Heart left ventricle (tissue), 16 donors: ENCODE measurements at regions not wholly inside any gene's neighbourhood (a gene's known extent, or its start where the extent isn't known, plus 50 kb on each side); places are given as distances from the start of the nearest gene placed in this dataset.

Experiments used
- ATAC-seq, 4 donors: fragments of 200-7000 bp; cut with Tn5 transposase; one replicate each; pipeline ENCODE4 v1.9.1; 2020 to 2022; ENCODE audit warnings: moderate library complexity in 4 of 4, mild to moderate bottlenecking in 3 of 4, moderate number of reproducible peaks in 1 of 4
- DNase-seq, 5 donors: peaks; one replicate each; pipeline ENCODE4 v3.0.0-alpha.2; 2020
- H3K27ac ChIP-seq, 12 donors: fragments of 200-600 bp; sonication (generic) in 4 of 12; one replicate each; pipeline versions ENCODE4 v1.5.0 to v1.8.0; 2016 to 2022; ENCODE audit warnings: mild to moderate bottlenecking in 2 of 12
- H3K27me3 ChIP-seq, 9 donors: fragments of 200-600 bp; sonication (generic) in 2 of 9; one replicate each; pipeline versions ENCODE4 v1.5.1 to v1.8.0; 2016 to 2022; ENCODE audit warnings: mild to moderate bottlenecking in 3 of 9
- H3K36me3 ChIP-seq, 9 donors: fragments of 200-600 bp; sonication (generic) in 2 of 9; one replicate each; pipeline versions ENCODE4 v1.5.0 to v1.8.0; 2018 to 2022; ENCODE audit warnings: mild to moderate bottlenecking in 2 of 9
- H3K4me1 ChIP-seq, 12 donors: fragments of 200-600 bp; sonication (generic) in 4 of 12; one replicate each; pipeline versions ENCODE4 v1.5.0 to v1.8.0; 2016 to 2022; ENCODE audit warnings: mild to moderate bottlenecking in 3 of 12
- H3K4me3 ChIP-seq, 12 donors: fragments of 200-600 bp; sonication (generic) in 4 of 12; one replicate each; pipeline versions ENCODE4 v1.5.0 to v1.8.0; 2017 to 2022; ENCODE audit warnings: mild to moderate bottlenecking in 9 of 12, moderate library complexity in 4 of 12
- H3K9me3 ChIP-seq, 12 donors: fragments of 200-600 bp; sonication (generic) in 4 of 12; one replicate each; pipeline versions ENCODE4 v1.5.0 to v1.8.0; 2016 to 2022; ENCODE audit warnings: mild to moderate bottlenecking in 1 of 12
- CTCF ChIP-seq, 12 donors: fragments of 200-600 bp; sonication (generic) in 4 of 12; IDR thresholded peaks; one replicate each; pipeline versions ENCODE4 v1.5.0 to v1.8.0; 2018 to 2022; ENCODE audit warnings: antibody characterized with exemption in 12 of 12, mild to moderate bottlenecking in 5 of 12
- POLR2A ChIP-seq, 2 donors: fragments of 450-650 bp; IDR thresholded peaks; one replicate each; pipeline ENCODE4 v1.6.1; 2017; ENCODE audit warnings: antibody characterized with exemption in 2 of 2, mild to moderate bottlenecking in 2 of 2, moderate library complexity in 2 of 2
- WGBS, 4 donors: extraction: QIAGEN DNeasy Blood & Tissue Kit in 2 of 4; methylation state at CpG; one replicate each; pipeline versions ENCODE4 v1.1.5 to v1.1.7; 2013 to 2018; 5-methylcytosine and 5-hydroxymethylcytosine counted together
- intact Hi-C, 10 donors: fragments of 100-400 bp; cut with DNase I; formaldehyde crosslinking; loops; one replicate each; pipeline versions ENCODE4 v1.11.1 to v1.14.2; 2022
- donor health status: ischemic (EF 13 %, LVEDD 7.1; RV severe dilation, severe dysfunction).
- donor health status: healthy with polysubstance abuse.
- donor health status: DM: no; HTN: yes; CAD: no.
- donor health status: DM: no; HTN: no; CAD: no.
- donor health status: ischemic (EF 25% LVEDD 6.9; RV normal size, moderate dysfunction).
- donor health status: ischemic (EF 25% LVEDD 5.7; RV mildly dilated, moderate dysfunction).
- donor health status: healthy.
- donor health status: DM: yes; HTN: yes; CAD: no.
- donor health status: ischemic (EF 35%, LVEDD 5.7; RV mildly dilated, moderate dysfunction).
- donor health status: nonischemic (EF 11% LVEDD 7.7; RV severe dilation, severe dysfunction).
- donor health status: DM: yes; HTN: yes; CAD: no.
- donor health status: PGD.
- donor health status: ischemic (EF 29% LVEDD 5.4; RV normal size, mild dysfunction).
- donor health status: nonischemic (EF 23%, LVEDD 6.1; RV moderate dilation, normal function).

GRCh38 chr1:187270256-187270655, 441.5 kb downstream of the PLA2G4A start:
- intact Hi-C loops = no loop called here
- Histone ChIP-seq H3K4me3 (no peak overlapping the region), H3K4me1 (no peaks in the 10 kb centered on the region), H3K27me3 (no peaks in the 10 kb centered on the region), H3K27ac (no peak overlapping the region), H3K36me3 (no peaks in the 10 kb centered on the region), H3K9me3 (peaks cover 0 to 6% (median 0%) of the 10 kb centered on the region in 12 donors)
- WGBS, 4 donors = 74 to 85% (median 79%) methylated on average over 5 of the region's 5 CpGs
- TF ChIP-seq CTCF (IDR thresholded peaks at IDR 0.05) (no peak), POLR2A (IDR thresholded peaks at IDR 0.05) (no peak)
- no peak for DNase-seq
- no peak for ATAC-seq

- WGBS, 4 donors = 70 to 87% (median 78%) methylated on average over 1 of the region's 1 CpG
- Histone ChIP-seq H3K9me3 (peaks cover 0 to 6% (median 0%) of the 10 kb centered on the region in 12 donors), H3K27me3 (no peaks in the 10 kb centered on the region), H3K36me3 (no peaks in the 10 kb centered on the region), H3K4me1 (no peaks in the 10 kb centered on the region), H3K27ac (no peak overlapping the region), H3K4me3 (no peak overlapping the region)
- DNase-seq (no peak), ATAC-seq (no peak)
- intact Hi-C loops = no loop called here
- no peak for TF ChIP-seq CTCF (IDR thresholded peaks at IDR 0.05)
- TF ChIP-seq POLR2A (IDR thresholded peaks at IDR 0.05) = no peak
These were observed 446.6 kb downstream of the PLA2G4A start for GRCh38 chr1:187275346-187275745.

- Histone ChIP-seq H3K9me3 (peaks cover 0 to 6% (median 0%) of the 10 kb centered on the region in 12 donors), H3K27me3 (no peaks in the 10 kb centered on the region), H3K4me1 (no peaks in the 10 kb centered on the region), H3K4me3 (no peak overlapping the region), H3K36me3 (no peaks in the 10 kb centered on the region), H3K27ac (no peak overlapping the region)
- TF ChIP-seq POLR2A (IDR thresholded peaks at IDR 0.05) (no peak), CTCF (IDR thresholded peaks at IDR 0.05) (no peak)
- WGBS, 4 donors = 66 to 77% (median 67%) methylated on average over 4 of the region's 4 CpGs
- intact Hi-C loops = no loop called here
- ATAC-seq (no peak), DNase-seq (no peak)
These were observed 447.3 kb downstream of the PLA2G4A start for GRCh38 chr1:187275985-187276575.

GRCh38 chr1:187276677-187277076, 447.9 kb downstream of the PLA2G4A start:
- intact Hi-C loops = no loop called here

More at GRCh38 chr1:187276677-187277076, 447.9 kb downstream of the PLA2G4A start:
- H3K36me3 ChIP-seq = no peaks in the 10 kb centered on the region
- no peaks in the 10 kb centered on the region for H3K4me1 ChIP-seq
- H3K4me3 ChIP-seq = no peak overlapping the region
- DNase-seq (no peak), ATAC-seq (no peak)
- no peaks in the 10 kb centered on the region for H3K27me3 ChIP-seq
- TF ChIP-seq POLR2A (IDR thresholded peaks at IDR 0.05) = no peak
- no peak for TF ChIP-seq CTCF (IDR thresholded peaks at IDR 0.05)
- H3K27ac ChIP-seq = no peak overlapping the region
- H3K9me3 ChIP-seq = peaks cover 0 to 6% (median 0%) of the 10 kb centered on the region in 12 donors
